Caco-2 (cell line): ENCODE measurements at regions not wholly inside any gene's neighbourhood (a gene's known extent, or its start where the extent isn't known, plus 50 kb on each side); places are given as distances from the start of the nearest gene placed in this dataset.

Source experiments
- BruUV-seq: library from RNA; stranded (reverse); fragments of 400-500 nt; replicated peaks from 2 replicates; lab custom pipeline; 2021; lab: Mats Ljungman, UMichigan
- CTCF ChIA-PET: fragments of 300-600 bp; sonication (Branson Sonifier 250); formaldehyde crosslinking; loops from one replicate; lab custom pipeline; 2022; ENCODE audit warnings: antibody characterized with exemption; lab: Charles Lee
- POLR2A ChIA-PET: fragments of 300-600 bp; sonication (Branson Sonifier 250); formaldehyde crosslinking; loops from one replicate; lab custom pipeline; 2022; ENCODE audit warnings: antibody characterized with exemption; lab: Charles Lee
- DNase-seq, 2 experiments: peaks; one replicate each; pipeline versions ENCODE4 v3.0.0 to v3.0.0-alpha.2; 2020 to 2022
- H3K27me3 ChIP-seq: replicated peaks from 2 replicates; pipeline ENCODE4 v1.6.0; 2011; ENCODE audit warnings: low read length; ENCODE audit not compliant: control insufficient read depth, insufficient read depth
- H3K36me3 ChIP-seq: 2 replicates; pipeline ENCODE4 v1.5.1; 2011; ENCODE audit warnings: low read length; ENCODE audit not compliant: control insufficient read depth, insufficient read depth
- H3K4me1 ChIP-seq: fragments of 250-450 bp; sonication (Bioruptor Pico); 2 replicates; pipeline ENCODE4 v1.5.1; 2020; ENCODE audit warnings: mild to moderate bottlenecking
- H3K4me3 ChIP-seq: 2 replicates; pipeline ENCODE4 v1.5.1; 2011; ENCODE audit warnings: low read depth, mild to moderate bottlenecking, control low read depth, low read length
- H3K9me3 ChIP-seq: fragments of 250-450 bp; sonication (Bioruptor Pico); 2 replicates; pipeline ENCODE4 v1.5.1; 2020; ENCODE audit warnings: mild to moderate bottlenecking, moderate library complexity
- H3K27ac Mint-ChIP-seq: one replicate; pipeline ENCODE4 v1.8.0; 2022; ENCODE audit warnings: mixed read lengths; ENCODE audit not compliant: unreplicated experiment
- H3K27me3 Mint-ChIP-seq: one replicate; pipeline ENCODE4 v1.8.0; 2022; ENCODE audit warnings: mixed read lengths; ENCODE audit not compliant: insufficient read depth, unreplicated experiment
- H3K36me3 Mint-ChIP-seq: one replicate; pipeline ENCODE4 v1.8.0; 2022; ENCODE audit warnings: mild to moderate bottlenecking, mixed read lengths; ENCODE audit not compliant: insufficient read depth, unreplicated experiment
- H3K4me1 Mint-ChIP-seq: one replicate; pipeline ENCODE4 v1.8.0; 2022; ENCODE audit warnings: low read depth, mixed read lengths; ENCODE audit not compliant: unreplicated experiment
- H3K4me3 Mint-ChIP-seq: one replicate; pipeline ENCODE4 v1.8.0; 2022; ENCODE audit warnings: mild to moderate bottlenecking, moderate library complexity, mixed read lengths; ENCODE audit not compliant: unreplicated experiment
- H3K9me3 Mint-ChIP-seq: one replicate; pipeline ENCODE4 v1.8.0; 2022; ENCODE audit warnings: mixed read lengths; ENCODE audit not compliant: unreplicated experiment
- intact Hi-C: fragments of 100-400 bp; cut with micrococcal nuclease; formaldehyde crosslinking; loops from one replicate; pipeline ENCODE4 v1.10.0; 2022; ENCODE audit not compliant: unreplicated experiment
- TF ChIP-seq, protein P1 (sequence below), 2 experiments: fragments of 200-600 bp in 1 of 2; IDR thresholded peaks; 1 replicate in 1 of 2; 2 replicates in 1 of 2; pipeline versions ENCODE4 v1.5.1 to v1.8.0; 2011 to 2022; ENCODE audit warnings: antibody characterized with exemption in 1 of 2, control low read depth in 1 of 2, inconsistent platforms in 1 of 2, low read depth in 1 of 2, low read length in 1 of 2, mild to moderate bottlenecking in 1 of 2, moderate library complexity in 1 of 2; ENCODE audit not compliant: insufficient read depth in 1 of 2, severe bottlenecking in 1 of 2, unreplicated experiment in 1 of 2

- intact Hi-C loops, result loop anchor here (5.0 kb wide), 1 partner anchor 36 kb away; no protein-coding TSS in a partner anchor
- Mint-ChIP-seq H3K36me3 (peaks cover 11% of the 10 kb centered on the region), H3K9me3 (no peaks in the 10 kb centered on the region)
These were observed 221.1 kb upstream of the CIBAR2 start for GRCh38 chr16:85333337-85333736.

GRCh38 chr16:85333744-85334640 is 221.7 kb upstream of the CIBAR2 start:
- H3K4me1 ChIP-seq, result peaks cover 47% of the 10 kb centered on the region
- H3K36me3 ChIP-seq, result no peaks in the 10 kb centered on the region
- ChIA-PET POLR2A (interaction anchor here (0.5 kb wide), 1 partner anchor 280 kb away, joined by 3 read pairs; no protein-coding TSS in a partner anchor), CTCF (interaction anchor here (0.8 to 1.9 kb wide), 7 partner anchors 19 to 219 kb away, joined by 3 to 6 read pairs (median 4); no protein-coding TSS in a partner anchor)
- intact Hi-C loops, result loop anchor here (2.0 to 5.0 kb wide), 2 partner anchors 37 to 57 kb away; no protein-coding TSS in a partner anchor
- TF ChIP-seq, protein P1, sequence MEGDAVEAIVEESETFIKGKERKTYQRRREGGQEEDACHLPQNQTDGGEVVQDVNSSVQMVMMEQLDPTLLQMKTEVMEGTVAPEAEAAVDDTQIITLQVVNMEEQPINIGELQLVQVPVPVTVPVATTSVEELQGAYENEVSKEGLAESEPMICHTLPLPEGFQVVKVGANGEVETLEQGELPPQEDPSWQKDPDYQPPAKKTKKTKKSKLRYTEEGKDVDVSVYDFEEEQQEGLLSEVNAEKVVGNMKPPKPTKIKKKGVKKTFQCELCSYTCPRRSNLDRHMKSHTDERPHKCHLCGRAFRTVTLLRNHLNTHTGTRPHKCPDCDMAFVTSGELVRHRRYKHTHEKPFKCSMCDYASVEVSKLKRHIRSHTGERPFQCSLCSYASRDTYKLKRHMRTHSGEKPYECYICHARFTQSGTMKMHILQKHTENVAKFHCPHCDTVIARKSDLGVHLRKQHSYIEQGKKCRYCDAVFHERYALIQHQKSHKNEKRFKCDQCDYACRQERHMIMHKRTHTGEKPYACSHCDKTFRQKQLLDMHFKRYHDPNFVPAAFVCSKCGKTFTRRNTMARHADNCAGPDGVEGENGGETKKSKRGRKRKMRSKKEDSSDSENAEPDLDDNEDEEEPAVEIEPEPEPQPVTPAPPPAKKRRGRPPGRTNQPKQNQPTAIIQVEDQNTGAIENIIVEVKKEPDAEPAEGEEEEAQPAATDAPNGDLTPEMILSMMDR (IDR thresholded peaks at IDR 0.05; ENCODE audit: insufficient read depth in 1 of 2, low read depth in 1 of 2, low read length in 1 of 2, severe bottlenecking in 1 of 2, unreplicated experiment in 1 of 2), result no peak
- DNase-seq, result no peak
- Mint-ChIP-seq H3K36me3 (peaks cover 11% of the 10 kb centered on the region), H3K4me3 (no peak overlapping the region), H3K27ac (peak overlapping the region; percentile 84), H3K27me3 (no peaks in the 10 kb centered on the region), H3K9me3 (no peaks in the 10 kb centered on the region), H3K4me1 (peaks cover 39% of the 10 kb centered on the region)
- no peaks in the 10 kb centered on the region for H3K9me3 ChIP-seq
- H3K27me3 ChIP-seq, result no peaks in the 10 kb centered on the region
- H3K4me3 ChIP-seq, result no peak overlapping the region
- no TSS peak for BruUV-seq

More at GRCh38 chr16:85333337-85333736, 221.1 kb upstream of the CIBAR2 start:
- Mint-ChIP-seq H3K4me1 (peaks cover 39% of the 10 kb centered on the region), H3K4me3 (no peak overlapping the region), H3K27ac (no peak overlapping the region), H3K27me3 (no peaks in the 10 kb centered on the region)
- no peak overlapping the region for H3K4me3 ChIP-seq
- TF ChIP-seq, protein P1 (IDR thresholded peaks at IDR 0.05; ENCODE audit: insufficient read depth in 1 of 2, low read depth in 1 of 2, low read length in 1 of 2, severe bottlenecking in 1 of 2, unreplicated experiment in 1 of 2), result no peak
- no peaks in the 10 kb centered on the region for H3K27me3 ChIP-seq
- H3K9me3 ChIP-seq, result no peaks in the 10 kb centered on the region
- DNase-seq, result no peak
- ChIA-PET POLR2A (no interaction called here), CTCF (interaction anchor here (1.1 to 1.9 kb wide), 2 partner anchors 36 to 88 kb away, joined by 3 to 4 read pairs; no protein-coding TSS in a partner anchor)
- H3K4me1 ChIP-seq, result peaks cover 49% of the 10 kb centered on the region
- BruUV-seq, result no TSS peak
- H3K36me3 ChIP-seq, result no peaks in the 10 kb centered on the region
